IMR-90 (cell line): ENCODE measurements at regions not wholly inside any gene's neighbourhood (a gene's known extent, or its start where the extent isn't known, plus 50 kb on each side); places are given as distances from the start of the nearest gene placed in this dataset.

Source experiments
- ATAC-seq: fragments of 200-7000 bp; cut with Tn5 transposase; 2 replicates; pipeline ENCODE4 v1.9.1; 2020; ENCODE audit warnings: low read depth, mild to moderate bottlenecking, moderate library complexity
- BruUV-seq: library from RNA; stranded (reverse); fragments of 400-500 nt; replicated peaks from 2 replicates; lab custom pipeline; 2021; lab: Mats Ljungman, UMichigan
- CTCF ChIA-PET: fragments of 300-600 bp; formaldehyde crosslinking; extraction: SDS; loops from one replicate; lab custom pipeline; 2021; ENCODE audit warnings: antibody characterized with exemption; lab: Yijun Ruan, JAX
- POLR2A ChIA-PET: fragments of 300-600 bp; sonication (Branson Sonifier 250); formaldehyde crosslinking; loops from one replicate; lab custom pipeline; 2022; ENCODE audit warnings: antibody characterized with exemption; ENCODE audit not compliant: unreplicated experiment; lab: Charles Lee
- DNase-seq: peaks from one replicate; pipeline ENCODE4 v3.0.0; 2013
- H2AFZ ChIP-seq: replicated peaks from 2 replicates; pipeline ENCODE3; 2013; ENCODE audit warnings: low read length, mild to moderate bottlenecking; ENCODE audit not compliant: poor library complexity
- H2AK5ac ChIP-seq: 2 replicates; pipeline ENCODE4 v1.6.1; 2013; ENCODE audit warnings: low read depth, low read length, inconsistent platforms
- H2AK9ac ChIP-seq: replicated peaks from 2 replicates; pipeline ENCODE3; 2013; ENCODE audit warnings: mild to moderate bottlenecking, low read depth, low read length, moderate library complexity; ENCODE audit not compliant: poor library complexity
- H2BK120ac ChIP-seq: 2 replicates; pipeline ENCODE4 v1.6.1; 2013; ENCODE audit warnings: low read depth, low read length, inconsistent platforms
- H2BK15ac ChIP-seq: 3 replicates; pipeline ENCODE4 v1.6.1; 2013; ENCODE audit warnings: low read depth, low read length, inconsistent platforms
- H2BK20ac ChIP-seq: 2 replicates; pipeline ENCODE4 v1.6.1; 2013; ENCODE audit warnings: low read depth, mild to moderate bottlenecking, inconsistent platforms, low read length, moderate library complexity
- H2BK5ac ChIP-seq: 2 replicates; pipeline ENCODE4 v1.6.1; 2013; ENCODE audit warnings: mild to moderate bottlenecking, low read depth, low read length, inconsistent platforms; ENCODE audit not compliant: poor library complexity, severe bottlenecking
- H3K14ac ChIP-seq: replicated peaks from 2 replicates; pipeline ENCODE4 v1.6.1; 2013; ENCODE audit warnings: low read depth, low read length, inconsistent platforms
- H3K18ac ChIP-seq: 2 replicates; pipeline ENCODE4 v1.6.1; 2013; ENCODE audit warnings: low read depth, low read length, control low read depth
- H3K23ac ChIP-seq: 2 replicates; pipeline ENCODE4 v1.6.1; 2013; ENCODE audit warnings: low read depth, low read length, inconsistent platforms
- H3K27ac ChIP-seq: 2 replicates; pipeline ENCODE4 v1.5.1; 2013; ENCODE audit warnings: mild to moderate bottlenecking, control low read depth, low read length; ENCODE audit not compliant: insufficient read depth
- H3K27me3 ChIP-seq: 2 replicates; pipeline ENCODE4 v1.6.1; 2013; ENCODE audit warnings: low read length; ENCODE audit not compliant: control insufficient read depth, insufficient read depth
- H3K36me3 ChIP-seq: 2 replicates; pipeline ENCODE4 v1.6.1; 2013; ENCODE audit warnings: low read length, mixed read lengths; ENCODE audit not compliant: control insufficient read depth, insufficient read depth
- H3K4ac ChIP-seq: 2 replicates; pipeline ENCODE4 v1.6.1; 2013; ENCODE audit warnings: low read depth, low read length, inconsistent platforms
- H3K4me1 ChIP-seq: 2 replicates; pipeline ENCODE4 v1.6.1; 2013; ENCODE audit warnings: low read length, mixed read lengths; ENCODE audit not compliant: control insufficient read depth, insufficient read depth
- H3K4me2 ChIP-seq: 2 replicates; pipeline ENCODE4 v1.6.1; 2013; ENCODE audit warnings: low read depth, mild to moderate bottlenecking, control low read depth, low read length, moderate library complexity
- H3K4me3 ChIP-seq: 2 replicates; pipeline ENCODE4 v1.5.1; 2013; ENCODE audit warnings: low read depth, mild to moderate bottlenecking, control low read depth, low read length, moderate library complexity; ENCODE audit not compliant: insufficient read depth
- H3K56ac ChIP-seq: 2 replicates; pipeline ENCODE4 v1.6.1; 2013; ENCODE audit warnings: low read length, inconsistent platforms; ENCODE audit not compliant: insufficient read depth; ENCODE audit errors: extremely low read depth
- H3K79me1 ChIP-seq, 2 experiments: 2 replicates each; pipeline ENCODE4 v1.6.1; 2013; ENCODE audit warnings: low read length in 2 of 2, inconsistent platforms in 1 of 2, low read depth in 1 of 2
- H3K9ac ChIP-seq: 2 replicates; pipeline ENCODE4 v1.6.1; 2013; ENCODE audit warnings: low read depth, low read length, control low read depth
- H3K9me1 ChIP-seq: 2 replicates; pipeline ENCODE4 v1.6.1; 2013; ENCODE audit warnings: low read length, inconsistent platforms; ENCODE audit not compliant: insufficient read depth
- H3K9me3 ChIP-seq: 2 replicates; pipeline ENCODE4 v1.6.1; 2013; ENCODE audit warnings: low read length; ENCODE audit not compliant: control insufficient read depth, insufficient read depth
- H4K20me1 ChIP-seq: 2 replicates; pipeline ENCODE4 v1.6.1; 2013; ENCODE audit warnings: low read length, inconsistent platforms; ENCODE audit not compliant: insufficient read depth
- H4K5ac ChIP-seq: 2 replicates; pipeline ENCODE4 v1.6.1; 2013; ENCODE audit warnings: mild to moderate bottlenecking, low read depth, low read length, control low read depth
- H4K8ac ChIP-seq, 2 experiments: 2 replicates each; pipeline ENCODE4 v1.6.1; 2013; ENCODE audit warnings: low read depth in 2 of 2, low read length in 2 of 2, control low read depth in 1 of 2, inconsistent platforms in 1 of 2
- H4K91ac ChIP-seq: 2 replicates; pipeline ENCODE4 v1.6.1; 2013; ENCODE audit warnings: low read depth, low read length, inconsistent platforms; ENCODE audit not compliant: insufficient read depth
- CEBPB ChIP-seq: IDR thresholded peaks from 2 replicates; pipeline ENCODE4 v1.6.1; 2012; ENCODE audit warnings: low read depth, low read length, improper control_type of control experiment
- CHD1 ChIP-seq: IDR thresholded peaks from 2 replicates; pipeline ENCODE4 v1.6.1; 2012; ENCODE audit warnings: low read depth, low read length, improper control_type of control experiment
- CTCF ChIP-seq: conservative IDR thresholded peaks from 2 replicates; pipeline ENCODE4 v1.5.1; 2012; ENCODE audit warnings: mild to moderate bottlenecking, low read depth, low read length, improper control_type of control experiment
- ELK1 ChIP-seq: fragments of 150-350 bp; IDR thresholded peaks from 2 replicates; pipeline ENCODE4 v1.6.1; 2016; ENCODE audit warnings: low read depth, mild to moderate bottlenecking, low read length, moderate library complexity, borderline replicate concordance
- MAFK ChIP-seq: IDR thresholded peaks from 2 replicates; pipeline ENCODE4 v1.6.1; 2012; ENCODE audit warnings: low read depth, low read length, improper control_type of control experiment
- MAZ ChIP-seq: IDR thresholded peaks from 2 replicates; pipeline ENCODE4 v1.6.1; 2012; ENCODE audit warnings: low read depth, mild to moderate bottlenecking, low read length, improper control_type of control experiment, moderate library complexity, borderline replicate concordance
- MXI1 ChIP-seq: IDR thresholded peaks from 2 replicates; pipeline ENCODE4 v1.6.1; 2012; ENCODE audit warnings: low read depth, mild to moderate bottlenecking, low read length, moderate library complexity, borderline replicate concordance
- NFE2L2 ChIP-seq: fragments of 150-350 bp; IDR thresholded peaks from 2 replicates; pipeline ENCODE4 v1.6.1; 2016; ENCODE audit warnings: low read depth, mild to moderate bottlenecking, low read length
- POLR2A ChIP-seq: IDR thresholded peaks from 2 replicates; pipeline ENCODE4 v1.6.1; 2012; ENCODE audit warnings: mild to moderate bottlenecking, low read depth, low read length
- RAD21 ChIP-seq: IDR thresholded peaks from 2 replicates; pipeline ENCODE4 v1.6.1; 2012; ENCODE audit warnings: low read length, improper control_type of control experiment
- RCOR1 ChIP-seq: IDR thresholded peaks from 2 replicates; pipeline ENCODE4 v1.6.1; 2012; ENCODE audit warnings: mild to moderate bottlenecking, low read length, improper control_type of control experiment; ENCODE audit not compliant: insufficient replicate concordance
- RFX5 ChIP-seq: IDR thresholded peaks from 2 replicates; pipeline ENCODE4 v1.8.0; 2012; ENCODE audit warnings: low read depth, mild to moderate bottlenecking, low read length, moderate library complexity
- SMC3 ChIP-seq: fragments of 150-350 bp; IDR thresholded peaks from 2 replicates; pipeline ENCODE4 v1.6.1; 2016; ENCODE audit warnings: low read depth, mild to moderate bottlenecking, antibody characterized with exemption, low read length, moderate library complexity
- USF2 ChIP-seq: fragments of 150-350 bp; IDR thresholded peaks from 2 replicates; pipeline ENCODE4 v1.6.1; 2017; ENCODE audit warnings: mild to moderate bottlenecking, antibody characterized with exemption, low read length, low read depth
- WGBS, 2 experiments: methylation state at CpG; one replicate each; pipeline versions ENCODE4 v1.1.5 to v1.1.7; 2013; ENCODE audit warnings: missing lambda C conversion rate in 2 of 2; ENCODE audit not compliant: insufficient read length in 1 of 2; ENCODE audit errors: extremely low coverage in 2 of 2; 5-methylcytosine and 5-hydroxymethylcytosine counted together
- dilution Hi-C: fragments of 300-500 bp; cut with HindIII; formaldehyde crosslinking; loops from one replicate; pipeline ENCODE4 v1.14.3; 2018; ENCODE audit warnings: low sequenced_read_pairs; ENCODE audit not compliant: unreplicated experiment
- in situ Hi-C: fragments of 300-500 bp; cut with MboI; formaldehyde crosslinking; loops from 3 replicates; pipeline ENCODE4 v1.14.3; 2019; ENCODE audit warnings: low sequenced_read_pairs, inconsistent platforms, mixed read lengths
- intact Hi-C: fragments of 100-400 bp; cut with micrococcal nuclease; formaldehyde crosslinking; loops from 2 replicates; pipeline ENCODE4 v1.10.0; 2022

- WGBS, 2 experiments, result 13% methylated on average over 17 of the region's 28 CpGs; no CpG with 5 or more reads in 1 of the 2 experiments
- dilution Hi-C loops, result no loop called here
- CTCF ChIA-PET, result no interaction called here
Observed at GRCh38 chr17:79365836-79366770, 244.7 kb downstream of the RBFOX3 start.

More at GRCh38 chr17:79365836-79366770, 244.7 kb downstream of the RBFOX3 start:
- DNase-seq, result no peak
- no peak overlapping the region for H3K4me3 ChIP-seq
- in situ Hi-C loops (no loop called here), intact Hi-C loops (no loop called here)
- no peak overlapping the region for H3K9ac ChIP-seq
- no peak overlapping the region for H2BK120ac ChIP-seq
- H3K4ac ChIP-seq, result no peak overlapping the region
- no peak overlapping the region for H4K5ac ChIP-seq
- no peaks in the 10 kb centered on the region for H3K9me3 ChIP-seq
- H4K20me1 ChIP-seq, result no peaks in the 10 kb centered on the region
- no peak overlapping the region for H3K27ac ChIP-seq
- H4K8ac ChIP-seq, result no peak overlapping the region
- H3K4me2 ChIP-seq, result no peak overlapping the region
- H3K18ac ChIP-seq, result no peak overlapping the region
- H3K23ac ChIP-seq, result no peak overlapping the region
- ATAC-seq, result no peak
- no TSS peak for BruUV-seq
- H3K56ac ChIP-seq, result no peak overlapping the region
- no peak overlapping the region for H3K14ac ChIP-seq
- H2AK9ac ChIP-seq, result no peak overlapping the region
- no peaks in the 10 kb centered on the region for H3K79me1 ChIP-seq
- peak overlapping the region; percentile 24 for H2AFZ ChIP-seq
- no peak overlapping the region for H2BK20ac ChIP-seq
- H2AK5ac ChIP-seq, result no peak overlapping the region
- H3K27me3 ChIP-seq, result peaks cover 17% of the 10 kb centered on the region
- no peak overlapping the region for H2BK15ac ChIP-seq
- no peak overlapping the region for H4K91ac ChIP-seq
- no peaks in the 10 kb centered on the region for H3K4me1 ChIP-seq
- no peaks in the 10 kb centered on the region for H3K9me1 ChIP-seq
- TF ChIP-seq POLR2A (no peak), MAFK (no peak), MAZ (no peak), RCOR1 (no peak), MXI1 (no peak), RAD21 (no peak), NFE2L2 (no peak), CTCF (no peak), CEBPB (no peak), RFX5 (no peak), CHD1 (no peak), SMC3 (no peak), ELK1 (no peak), USF2 (no peak)
- POLR2A ChIA-PET, result no interaction called here
- no peak overlapping the region for H2BK5ac ChIP-seq
- H3K36me3 ChIP-seq, result no peaks in the 10 kb centered on the region
